Epithelial cell of esophagus (primary cell): ENCODE measurements at regions not wholly inside any gene's neighbourhood (a gene's known extent, or its start where the extent isn't known, plus 50 kb on each side); places are given as distances from the start of the nearest gene placed in this dataset.
A peak's percentile ranks its signal among the peaks of the same experiment; 100 is the strongest.

Experiments used
- DNase-seq: peaks from one replicate; pipeline ENCODE4 v3.0.0; 2010; ENCODE audit warnings: low read depth
- H3K4me3 ChIP-seq: 2 replicates; pipeline ENCODE4 v1.5.1; 2011; ENCODE audit warnings: mild to moderate bottlenecking, low read length, control low read depth
- TF ChIP-seq, protein P1 (sequence below): IDR thresholded peaks from 2 replicates; pipeline ENCODE4 v1.5.1; 2011; ENCODE audit warnings: low read depth, mild to moderate bottlenecking, low read length, control low read depth, inconsistent platforms; ENCODE audit not compliant: insufficient read depth; ENCODE audit errors: missing control alignments

DNA sequence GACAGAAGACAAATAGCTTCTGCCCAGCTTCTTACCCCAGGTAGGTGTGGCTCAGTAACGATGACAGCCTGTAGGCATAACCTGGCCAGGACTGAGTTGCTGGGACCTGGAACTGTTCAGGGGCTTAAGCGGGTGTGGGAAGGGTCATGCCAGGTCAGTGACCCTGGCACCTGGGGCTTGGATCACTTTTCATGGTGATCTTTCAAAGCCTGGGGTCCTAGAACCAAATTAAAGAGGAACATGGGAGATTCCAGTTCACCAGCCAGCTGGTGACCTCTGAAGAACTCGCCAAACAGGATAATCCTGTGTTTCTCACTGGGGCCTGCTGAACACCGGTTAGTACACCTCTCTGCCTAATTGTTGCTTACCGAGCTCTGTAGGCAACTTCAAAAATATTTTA, 102.6 kb upstream of the LMNTD1 start:
- H3K4me3 ChIP-seq, result no peak overlapping the region
- TF ChIP-seq, protein P1, sequence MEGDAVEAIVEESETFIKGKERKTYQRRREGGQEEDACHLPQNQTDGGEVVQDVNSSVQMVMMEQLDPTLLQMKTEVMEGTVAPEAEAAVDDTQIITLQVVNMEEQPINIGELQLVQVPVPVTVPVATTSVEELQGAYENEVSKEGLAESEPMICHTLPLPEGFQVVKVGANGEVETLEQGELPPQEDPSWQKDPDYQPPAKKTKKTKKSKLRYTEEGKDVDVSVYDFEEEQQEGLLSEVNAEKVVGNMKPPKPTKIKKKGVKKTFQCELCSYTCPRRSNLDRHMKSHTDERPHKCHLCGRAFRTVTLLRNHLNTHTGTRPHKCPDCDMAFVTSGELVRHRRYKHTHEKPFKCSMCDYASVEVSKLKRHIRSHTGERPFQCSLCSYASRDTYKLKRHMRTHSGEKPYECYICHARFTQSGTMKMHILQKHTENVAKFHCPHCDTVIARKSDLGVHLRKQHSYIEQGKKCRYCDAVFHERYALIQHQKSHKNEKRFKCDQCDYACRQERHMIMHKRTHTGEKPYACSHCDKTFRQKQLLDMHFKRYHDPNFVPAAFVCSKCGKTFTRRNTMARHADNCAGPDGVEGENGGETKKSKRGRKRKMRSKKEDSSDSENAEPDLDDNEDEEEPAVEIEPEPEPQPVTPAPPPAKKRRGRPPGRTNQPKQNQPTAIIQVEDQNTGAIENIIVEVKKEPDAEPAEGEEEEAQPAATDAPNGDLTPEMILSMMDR, result no peak
- DNase-seq, result peak; percentile 81

- TF ChIP-seq, protein P1, result no peak
- DNase-seq, result no peak
- no peak overlapping the region for H3K4me3 ChIP-seq
These were observed 106.5 kb upstream of the LMNTD1 start for GRCh38 chr12:25659621-25660020.

- TF ChIP-seq, protein P1, result no peak
- DNase-seq, result peak; percentile 62
- no peak overlapping the region for H3K4me3 ChIP-seq
These were observed 117.3 kb upstream of the LMNTD1 start for GRCh38 chr12:25670076-25671055.

- no peak for DNase-seq
- no peak overlapping the region for H3K4me3 ChIP-seq
- TF ChIP-seq, protein P1, result no peak
These were observed 122.7 kb upstream of the LMNTD1 start for GRCh38 chr12:25675808-25676207.

DNA sequence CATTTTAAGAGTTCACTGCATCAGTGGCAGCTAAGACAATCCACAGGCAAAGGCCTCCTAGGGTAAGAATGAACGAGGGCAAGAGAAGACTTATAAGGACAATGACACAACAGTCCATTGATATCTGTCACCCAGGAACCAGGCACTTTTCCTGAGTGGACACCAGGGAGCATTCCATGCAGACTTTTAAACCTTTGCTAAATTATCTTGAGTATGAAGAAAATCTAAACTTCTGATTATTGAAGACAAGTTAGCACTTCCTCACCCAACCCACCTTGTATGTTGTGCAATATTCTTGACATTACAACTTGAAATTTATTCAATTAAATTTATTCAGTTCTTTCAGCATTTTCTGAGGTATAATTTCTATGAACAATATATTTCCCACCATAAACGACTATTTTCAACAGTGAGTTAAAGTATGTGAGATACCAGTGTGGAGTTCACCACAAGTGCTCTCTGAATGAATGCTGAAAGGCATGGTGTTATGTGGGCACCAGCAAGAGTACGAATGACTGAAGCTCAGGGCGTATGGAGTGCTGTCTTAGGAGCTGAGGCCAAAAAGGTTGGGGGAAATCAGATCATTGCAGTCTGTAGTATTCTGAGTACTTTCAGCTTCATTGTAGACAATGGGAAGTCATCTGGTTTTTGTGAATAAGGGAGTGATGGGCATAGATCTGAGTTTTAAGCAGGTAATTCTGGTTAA, 124.3 kb upstream of the LMNTD1 start:
- H3K4me3 ChIP-seq, result no peak overlapping the region
- TF ChIP-seq, protein P1, result peak; percentile 35
- DNase-seq, result no peak

GRCh38 chr12:25681580-25681979, 128.5 kb upstream of the LMNTD1 start:
- H3K4me3 ChIP-seq, result no peak overlapping the region
- peak; percentile 43 for DNase-seq
- TF ChIP-seq, protein P1, result no peak

DNA sequence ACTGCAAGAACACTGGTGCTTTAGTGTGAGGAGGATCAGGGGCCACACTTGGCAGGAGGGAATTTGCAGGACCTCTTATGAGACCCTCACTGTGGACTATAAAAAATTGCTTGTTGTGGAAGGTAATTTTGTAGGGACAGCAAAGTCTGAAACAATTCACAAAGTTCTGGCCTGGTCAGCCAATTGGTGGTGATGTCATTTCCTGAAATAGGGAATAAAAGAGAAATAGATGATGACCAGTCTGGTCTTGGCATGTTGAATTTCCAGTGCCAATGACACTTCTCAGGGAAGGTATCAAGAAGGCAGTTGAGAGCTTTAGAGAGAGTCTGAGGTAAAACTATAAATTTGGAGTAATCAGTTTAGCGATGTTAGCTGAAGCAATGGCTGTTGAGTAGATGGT, 129.3 kb upstream of the LMNTD1 start:
- TF ChIP-seq, protein P1, result no peak
- DNase-seq, result no peak

More for the DNA sequence above, 129.3 kb upstream of the LMNTD1 start:
- no peak overlapping the region for H3K4me3 ChIP-seq
